GM12878 (cell line): ENCODE measurements at regions not wholly inside any gene's neighbourhood (a gene's known extent, or its start where the extent isn't known, plus 50 kb on each side); places are given as distances from the start of the nearest gene placed in this dataset.

ENCODE experiments used
- EGR1 ChIP-seq, 2 experiments: IDR thresholded peaks; 1 replicate in 1 of 2; 2 replicates in 1 of 2; pipeline ENCODE4 v1.6.1; 2011 to 2012; ENCODE audit warnings: low read depth in 2 of 2, low read length in 2 of 2, borderline replicate concordance in 1 of 2, mild to moderate bottlenecking in 1 of 2, moderate library complexity in 1 of 2
- MXI1 ChIP-seq: fragments of 150-350 bp; IDR thresholded peaks from 2 replicates; pipeline ENCODE4 v1.6.1; 2011; ENCODE audit warnings: low read depth, mild to moderate bottlenecking, inconsistent platforms, low read length, improper control_type of control experiment
- RCOR1 ChIP-seq: conservative IDR thresholded peaks from 2 replicates; pipeline ENCODE4 v1.6.1; 2012; ENCODE audit warnings: low read depth, low read length, improper control_type of control experiment
- SREBF2 ChIP-seq: IDR thresholded peaks from 2 replicates; pipeline ENCODE4 v1.6.1; 2012; ENCODE audit warnings: mild to moderate bottlenecking, low read length
- TF ChIP-seq, protein P1 (sequence below): fragments of 450-650 bp; IDR thresholded peaks from 2 replicates; pipeline ENCODE4 v1.6.1; 2016; ENCODE audit warnings: mild to moderate bottlenecking, moderate library complexity, borderline replicate concordance
- TF ChIP-seq, protein P2 (sequence below): fragments of 450-650 bp; conservative IDR thresholded peaks from 2 replicates; pipeline ENCODE4 v1.6.1; 2017; ENCODE audit warnings: mild to moderate bottlenecking, moderate library complexity

DNA sequence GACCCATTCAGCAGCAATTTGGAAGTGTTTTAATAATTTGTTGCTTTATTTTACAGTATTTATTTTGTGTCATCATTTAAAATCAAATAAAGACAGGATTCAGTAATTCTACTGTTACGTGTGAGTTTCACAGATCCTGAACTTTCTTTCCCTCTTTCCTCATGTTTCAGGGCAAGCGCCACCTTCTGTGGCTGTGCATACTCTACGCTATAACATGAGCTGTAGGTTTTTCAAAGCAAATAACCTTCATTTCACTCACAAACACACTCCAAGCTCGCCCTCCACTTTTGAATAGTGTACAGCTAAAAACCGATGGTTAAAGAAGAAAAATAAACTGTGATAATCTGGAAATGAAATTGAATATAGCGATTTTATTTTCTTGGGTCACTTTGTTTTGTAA is 753.3 kb downstream of the OLFM4 start (continued):
- TF ChIP-seq, protein P1, sequence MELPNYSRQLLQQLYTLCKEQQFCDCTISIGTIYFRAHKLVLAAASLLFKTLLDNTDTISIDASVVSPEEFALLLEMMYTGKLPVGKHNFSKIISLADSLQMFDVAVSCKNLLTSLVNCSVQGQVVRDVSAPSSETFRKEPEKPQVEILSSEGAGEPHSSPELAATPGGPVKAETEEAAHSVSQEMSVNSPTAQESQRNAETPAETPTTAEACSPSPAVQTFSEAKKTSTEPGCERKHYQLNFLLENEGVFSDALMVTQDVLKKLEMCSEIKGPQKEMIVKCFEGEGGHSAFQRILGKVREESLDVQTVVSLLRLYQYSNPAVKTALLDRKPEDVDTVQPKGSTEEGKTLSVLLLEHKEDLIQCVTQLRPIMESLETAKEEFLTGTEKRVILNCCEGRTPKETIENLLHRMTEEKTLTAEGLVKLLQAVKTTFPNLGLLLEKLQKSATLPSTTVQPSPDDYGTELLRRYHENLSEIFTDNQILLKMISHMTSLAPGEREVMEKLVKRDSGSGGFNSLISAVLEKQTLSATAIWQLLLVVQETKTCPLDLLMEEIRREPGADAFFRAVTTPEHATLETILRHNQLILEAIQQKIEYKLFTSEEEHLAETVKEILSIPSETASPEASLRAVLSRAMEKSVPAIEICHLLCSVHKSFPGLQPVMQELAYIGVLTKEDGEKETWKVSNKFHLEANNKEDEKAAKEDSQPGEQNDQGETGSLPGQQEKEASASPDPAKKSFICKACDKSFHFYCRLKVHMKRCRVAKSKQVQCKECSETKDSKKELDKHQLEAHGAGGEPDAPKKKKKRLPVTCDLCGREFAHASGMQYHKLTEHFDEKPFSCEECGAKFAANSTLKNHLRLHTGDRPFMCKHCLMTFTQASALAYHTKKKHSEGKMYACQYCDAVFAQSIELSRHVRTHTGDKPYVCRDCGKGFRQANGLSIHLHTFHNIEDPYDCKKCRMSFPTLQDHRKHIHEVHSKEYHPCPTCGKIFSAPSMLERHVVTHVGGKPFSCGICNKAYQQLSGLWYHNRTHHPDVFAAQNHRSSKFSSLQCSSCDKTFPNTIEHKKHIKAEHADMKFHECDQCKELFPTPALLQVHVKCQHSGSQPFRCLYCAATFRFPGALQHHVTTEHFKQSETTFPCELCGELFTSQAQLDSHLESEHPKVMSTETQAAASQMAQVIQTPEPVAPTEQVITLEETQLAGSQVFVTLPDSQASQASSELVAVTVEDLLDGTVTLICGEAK: no peak
- TF ChIP-seq MXI1 (no peak), EGR1 (IDR thresholded peaks at IDR 0.05; ENCODE audit: borderline replicate concordance in 1 of 2, low read depth in 2 of 2, low read length in 2 of 2) (no peak), SREBF2 (no peak), RCOR1 (no peak)
- TF ChIP-seq, protein P2, sequence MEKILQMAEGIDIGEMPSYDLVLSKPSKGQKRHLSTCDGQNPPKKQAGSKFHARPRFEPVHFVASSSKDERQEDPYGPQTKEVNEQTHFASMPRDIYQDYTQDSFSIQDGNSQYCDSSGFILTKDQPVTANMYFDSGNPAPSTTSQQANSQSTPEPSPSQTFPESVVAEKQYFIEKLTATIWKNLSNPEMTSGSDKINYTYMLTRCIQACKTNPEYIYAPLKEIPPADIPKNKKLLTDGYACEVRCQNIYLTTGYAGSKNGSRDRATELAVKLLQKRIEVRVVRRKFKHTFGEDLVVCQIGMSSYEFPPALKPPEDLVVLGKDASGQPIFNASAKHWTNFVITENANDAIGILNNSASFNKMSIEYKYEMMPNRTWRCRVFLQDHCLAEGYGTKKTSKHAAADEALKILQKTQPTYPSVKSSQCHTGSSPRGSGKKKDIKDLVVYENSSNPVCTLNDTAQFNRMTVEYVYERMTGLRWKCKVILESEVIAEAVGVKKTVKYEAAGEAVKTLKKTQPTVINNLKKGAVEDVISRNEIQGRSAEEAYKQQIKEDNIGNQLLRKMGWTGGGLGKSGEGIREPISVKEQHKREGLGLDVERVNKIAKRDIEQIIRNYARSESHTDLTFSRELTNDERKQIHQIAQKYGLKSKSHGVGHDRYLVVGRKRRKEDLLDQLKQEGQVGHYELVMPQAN: no peak
- TF ChIP-seq, all 136 proteins: peak for 0
